ENCODE measurements at regions not wholly inside any gene's neighbourhood (a gene's known extent, or its start where the extent isn't known, plus 50 kb on each side); places are given as distances from the start of the nearest gene placed in this dataset.
"Not testable (repeated sequence)": the region's sequence is repeated elsewhere in the genome, so short reads cannot be mapped to it uniquely, and the experiment has no call there.

DNA sequence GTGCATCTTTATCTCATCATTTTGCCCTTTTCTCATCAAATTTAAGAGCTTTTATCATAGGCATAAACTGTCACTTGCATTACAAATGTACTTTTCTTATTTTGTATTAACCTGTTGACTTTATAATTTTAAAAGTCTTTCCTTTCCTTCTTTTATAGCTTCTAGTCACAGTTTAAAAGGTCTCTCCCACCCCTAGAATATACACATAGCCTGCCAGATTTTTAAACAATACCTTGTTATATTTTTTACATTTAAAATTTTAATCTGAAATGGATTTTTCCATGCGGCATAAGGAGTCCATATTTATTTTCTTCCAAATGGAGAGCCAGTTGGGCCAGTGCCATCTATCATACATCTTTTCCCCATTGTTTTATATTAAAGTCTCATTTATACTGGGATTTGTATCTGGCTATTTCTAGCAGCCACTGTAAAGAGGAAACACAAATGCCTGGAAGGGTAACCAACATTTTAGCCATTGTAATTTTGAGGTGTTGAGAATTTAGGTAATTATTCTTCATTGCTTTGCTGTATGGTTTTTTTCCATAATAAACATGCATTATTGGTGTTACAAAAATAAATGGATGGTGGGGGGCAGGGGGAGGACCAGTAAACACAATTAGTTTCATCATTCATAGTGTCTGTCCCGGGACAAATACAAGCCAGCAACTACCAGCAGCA, 92.8 kb downstream of the CCDC71L start:
- Histone ChIP-seq H3K27me3 (no peaks in the 10 kb centered on the region), H3K36me3 (replicated peaks in 1 of 2; ENCODE audit: insufficient read depth in 1 of 2, low read depth in 2 of 2) (no peaks in the 10 kb centered on the region), H3K9me3 (no peaks in the 10 kb centered on the region), H3K4me1 (peaks cover 11% of the 10 kb centered on the region), H3K4me3 (no peak overlapping the region), H3K27ac (no peak overlapping the region)
- TF ChIP-seq POLR2A (IDR thresholded peaks at IDR 0.05), result no peak
- TF ChIP-seq, protein P1, sequence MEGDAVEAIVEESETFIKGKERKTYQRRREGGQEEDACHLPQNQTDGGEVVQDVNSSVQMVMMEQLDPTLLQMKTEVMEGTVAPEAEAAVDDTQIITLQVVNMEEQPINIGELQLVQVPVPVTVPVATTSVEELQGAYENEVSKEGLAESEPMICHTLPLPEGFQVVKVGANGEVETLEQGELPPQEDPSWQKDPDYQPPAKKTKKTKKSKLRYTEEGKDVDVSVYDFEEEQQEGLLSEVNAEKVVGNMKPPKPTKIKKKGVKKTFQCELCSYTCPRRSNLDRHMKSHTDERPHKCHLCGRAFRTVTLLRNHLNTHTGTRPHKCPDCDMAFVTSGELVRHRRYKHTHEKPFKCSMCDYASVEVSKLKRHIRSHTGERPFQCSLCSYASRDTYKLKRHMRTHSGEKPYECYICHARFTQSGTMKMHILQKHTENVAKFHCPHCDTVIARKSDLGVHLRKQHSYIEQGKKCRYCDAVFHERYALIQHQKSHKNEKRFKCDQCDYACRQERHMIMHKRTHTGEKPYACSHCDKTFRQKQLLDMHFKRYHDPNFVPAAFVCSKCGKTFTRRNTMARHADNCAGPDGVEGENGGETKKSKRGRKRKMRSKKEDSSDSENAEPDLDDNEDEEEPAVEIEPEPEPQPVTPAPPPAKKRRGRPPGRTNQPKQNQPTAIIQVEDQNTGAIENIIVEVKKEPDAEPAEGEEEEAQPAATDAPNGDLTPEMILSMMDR (IDR thresholded peaks at IDR 0.05), result no peak
- intact Hi-C loops (cut with DNase I), result no loop called here
- ATAC-seq (no peak), DNase-seq (no peak)
- WGBS, 2 donors, result 54 to 64% methylated on average over 2 of the region's 2 CpGs

DNA sequence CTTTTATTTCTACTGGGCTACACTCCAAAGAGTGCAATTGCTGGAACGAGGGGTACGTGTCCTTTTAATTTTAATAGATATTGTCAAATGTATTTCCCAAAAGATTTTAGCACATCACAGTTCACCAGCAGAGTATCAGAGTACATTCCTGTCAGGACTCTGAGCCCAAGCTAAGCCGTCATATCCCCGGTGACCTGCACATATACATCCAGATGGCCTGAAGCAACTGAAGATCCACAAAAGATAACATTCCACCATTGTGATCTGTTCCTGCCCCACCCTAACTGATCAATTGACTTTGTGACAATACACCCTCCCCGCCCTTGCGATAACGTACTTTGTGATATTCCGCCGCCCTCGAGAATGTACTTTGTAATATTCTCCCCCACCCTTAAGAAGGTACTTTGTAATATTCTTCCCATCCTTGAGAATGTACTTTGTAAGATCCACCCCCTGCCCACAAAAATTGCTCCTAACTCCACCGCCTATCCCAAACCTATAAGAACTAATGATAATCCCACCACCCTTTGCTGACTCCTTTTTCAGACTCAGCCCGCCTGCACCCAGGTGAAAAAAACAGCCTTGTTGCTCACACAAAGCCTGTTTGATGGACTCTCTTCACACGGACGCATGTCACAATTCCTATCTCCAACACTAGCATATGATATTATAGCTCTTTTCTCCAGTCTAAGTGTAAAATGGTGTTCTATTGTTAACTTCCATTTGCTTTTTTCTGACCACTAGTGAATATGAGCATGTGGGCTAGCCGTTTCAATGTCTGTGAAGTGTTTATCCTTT, 93.6 kb downstream of the CCDC71L start:
- 90 to 91% methylated on average over 15 of the region's 15 CpGs for WGBS, 2 donors
- H3K36me3 ChIP-seq (replicated peaks in 1 of 2; ENCODE audit: insufficient read depth in 1 of 2, low read depth in 2 of 2); intact Hi-C loops (cut with DNase I); H3K9me3 ChIP-seq; DNase-seq; H3K27me3 ChIP-seq; ATAC-seq; H3K4me3 ChIP-seq; H3K27ac ChIP-seq: not testable (repeated sequence)
- peaks cover 11% of the 10 kb centered on the region for H3K4me1 ChIP-seq

DNA sequence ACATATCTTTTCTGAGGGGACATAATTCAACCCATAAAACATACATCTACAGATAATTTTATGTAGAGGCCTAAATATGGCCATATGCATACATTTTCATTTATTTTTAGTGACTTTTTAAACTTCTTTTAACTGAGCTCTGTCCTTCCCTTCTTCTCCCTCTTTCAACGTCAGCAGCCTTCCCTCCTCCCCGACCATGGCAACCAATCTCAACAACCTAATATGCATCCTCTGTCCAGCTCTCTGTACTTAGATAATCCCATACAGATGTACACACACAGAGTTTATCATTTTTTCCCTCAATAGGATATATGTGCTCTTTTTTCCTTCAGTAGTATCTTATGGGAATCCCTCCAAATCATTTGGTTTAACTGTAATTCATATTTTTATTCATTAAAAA, 94.3 kb downstream of the CCDC71L start:
- 90 to 93% methylated on average over 2 of the region's 2 CpGs for WGBS, 2 donors
- Histone ChIP-seq H3K9me3 (no peaks in the 10 kb centered on the region), H3K4me1 (peaks cover 11% of the 10 kb centered on the region), H3K27ac (no peak overlapping the region), H3K36me3 (replicated peaks in 1 of 2; ENCODE audit: insufficient read depth in 1 of 2, low read depth in 2 of 2) (no peaks in the 10 kb centered on the region), H3K4me3 (no peak overlapping the region), H3K27me3 (no peaks in the 10 kb centered on the region)
- intact Hi-C loops (cut with DNase I), result no loop called here
- no peak for DNase-seq
- no peak for ATAC-seq
- TF ChIP-seq, protein P1 (IDR thresholded peaks at IDR 0.05), result no peak
- no peak for TF ChIP-seq POLR2A (IDR thresholded peaks at IDR 0.05)

DNA sequence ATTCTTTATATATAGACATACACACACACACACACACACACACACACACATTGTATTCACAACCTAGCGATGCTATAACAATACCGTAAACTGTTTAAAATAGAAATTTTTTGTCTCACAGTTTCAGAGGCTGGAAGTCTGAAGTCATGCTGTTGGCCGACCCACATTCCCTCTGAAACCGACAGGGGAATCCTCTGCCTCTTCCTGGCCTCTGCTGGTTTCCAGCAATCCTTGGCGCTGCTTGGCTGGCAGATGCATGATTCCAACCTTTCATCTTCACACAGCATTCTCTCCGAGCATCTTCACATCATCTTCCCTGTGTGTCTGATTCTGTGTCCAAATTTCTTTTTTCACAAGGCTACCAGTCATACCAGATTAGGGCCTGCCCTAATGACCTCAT, 94.8 kb downstream of the CCDC71L start:
- Histone ChIP-seq H3K36me3 (replicated peaks in 1 of 2; ENCODE audit: insufficient read depth in 1 of 2, low read depth in 2 of 2) (no peaks in the 10 kb centered on the region), H3K9me3 (no peaks in the 10 kb centered on the region), H3K27me3 (no peaks in the 10 kb centered on the region), H3K4me1 (peaks cover 11% of the 10 kb centered on the region), H3K4me3 (no peak overlapping the region), H3K27ac (no peak overlapping the region)
- DNase-seq, result no peak
- no peak for ATAC-seq
- 77 to 85% methylated on average over 6 of the region's 6 CpGs for WGBS, 2 donors
- TF ChIP-seq, protein P1 (IDR thresholded peaks at IDR 0.05), result no peak
- TF ChIP-seq POLR2A (IDR thresholded peaks at IDR 0.05), result no peak
- intact Hi-C loops (cut with DNase I), result no loop called here

DNA sequence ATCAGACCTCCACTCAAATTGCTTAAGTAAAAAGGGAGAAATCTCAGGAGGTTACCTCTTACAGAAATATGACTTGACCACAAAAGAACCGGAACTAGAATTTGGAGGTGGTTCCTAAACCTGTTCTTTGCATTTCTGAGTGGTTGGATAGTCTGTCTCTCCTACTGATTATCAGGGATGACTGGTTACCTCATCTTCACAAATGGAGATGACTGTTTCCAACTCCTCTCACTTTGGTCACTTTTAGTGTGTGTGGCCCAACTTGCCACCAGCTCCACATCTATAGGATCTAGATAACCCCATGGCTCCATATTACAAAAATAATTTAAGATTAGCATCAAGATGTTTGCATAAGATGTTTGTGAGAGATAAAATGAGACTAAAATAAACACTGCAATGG, 95.5 kb downstream of the CCDC71L start:
- no peak for DNase-seq
- Histone ChIP-seq H3K36me3 (replicated peaks in 1 of 2; ENCODE audit: insufficient read depth in 1 of 2, low read depth in 2 of 2) (no peaks in the 10 kb centered on the region), H3K4me3 (no peak overlapping the region), H3K27me3 (no peaks in the 10 kb centered on the region), H3K4me1 (peaks cover 11% of the 10 kb centered on the region), H3K27ac (no peak overlapping the region), H3K9me3 (no peaks in the 10 kb centered on the region)
- WGBS, 2 donors, result 90 to 92% methylated on average over 1 of the region's 1 CpG
- no peak for ATAC-seq
- TF ChIP-seq, protein P1 (IDR thresholded peaks at IDR 0.05), result no peak
- TF ChIP-seq POLR2A (IDR thresholded peaks at IDR 0.05), result no peak
- intact Hi-C loops (cut with DNase I), result no loop called here

Measured in body of pancreas (tissue), 4 donors.